ENCODE measurements at regions not wholly inside any gene's neighbourhood (a gene's known extent, or its start where the extent isn't known, plus 50 kb on each side); places are given as distances from the start of the nearest gene placed in this dataset.

- POLR2A ChIA-PET: no interaction called here
- H3K4me3 ChIP-seq (ENCODE audit: low read depth, low read length): no peak overlapping the region
- H3K4me1 ChIP-seq (ENCODE audit: control insufficient read depth, insufficient read depth, low read length): no peaks in the 10 kb centered on the region
- CTCF ChIA-PET: interaction anchor here (0.7 kb wide), 1 partner anchor 130 kb away, joined by 3 read pairs; no protein-coding TSS in a partner anchor
- no peaks in the 10 kb centered on the region for H3K9me3 ChIP-seq (ENCODE audit: control insufficient read depth, insufficient read depth, low read depth, low read length)
- no peak overlapping the region for H3K27ac ChIP-seq (ENCODE audit: extremely low read depth, low read depth, low read length)
- H3K36me3 ChIP-seq (ENCODE audit: control insufficient read depth in 2 of 2, insufficient read depth in 1 of 2, low read length in 2 of 2): no peaks in the 10 kb centered on the region
- TF ChIP-seq MYNN (tag by site-specific recombination; IDR thresholded peaks at IDR 0.05; ENCODE audit: borderline replicate concordance) (no peak), ZNF623 (tag by site-specific recombination; IDR thresholded peaks at IDR 0.05) (no peak)
Observed at GRCh38 chrX:85499400-85499799, 119.9 kb upstream of the POF1B start.

- no peaks in the 10 kb centered on the region for H3K36me3 ChIP-seq (ENCODE audit: control insufficient read depth in 2 of 2, insufficient read depth in 1 of 2, low read length in 2 of 2)
- ChIA-PET POLR2A (no interaction called here), CTCF (no interaction called here)
- no peak overlapping the region for H3K4me3 ChIP-seq (ENCODE audit: low read depth, low read length)
- H3K4me1 ChIP-seq (ENCODE audit: control insufficient read depth, insufficient read depth, low read length): no peaks in the 10 kb centered on the region
- no peak overlapping the region for H3K27ac ChIP-seq (ENCODE audit: extremely low read depth, low read depth, low read length)
- no peak for TF ChIP-seq KLF7 (tag by site-specific recombination; IDR thresholded peaks at IDR 0.05; ENCODE audit: borderline replicate concordance)
- TF ChIP-seq ZNF544 (tag by site-specific recombination; IDR thresholded peaks at IDR 0.05): no peak
- TF ChIP-seq AEBP2 (tag by site-specific recombination; IDR thresholded peaks at IDR 0.05; ENCODE audit: borderline replicate concordance): no peak
- TF ChIP-seq ZNF585B (tag by site-specific recombination; IDR thresholded peaks at IDR 0.05): no peak
- TF ChIP-seq ZNF23 (tag by site-specific recombination; IDR thresholded peaks at IDR 0.05; ENCODE audit: borderline replicate concordance): no peak
- no peak for TF ChIP-seq MEIS1 (CRISPR knock-in tag; IDR thresholded peaks at IDR 0.05; ENCODE audit: borderline replicate concordance)
- TF ChIP-seq ZNF555 (tag by site-specific recombination; conservative IDR thresholded peaks at IDR 0.05): no peak
- no peak for TF ChIP-seq ZNF529 (tag by site-specific recombination; IDR thresholded peaks at IDR 0.05; ENCODE audit: insufficient replicate concordance)
- no peak for TF ChIP-seq ZNF148 (tag by site-specific recombination; IDR thresholded peaks at IDR 0.05; ENCODE audit: borderline replicate concordance)
- TF ChIP-seq ZNF169 (tag by site-specific recombination; IDR thresholded peaks at IDR 0.05): no peak
- TF ChIP-seq ZNF221 (tag by site-specific recombination; IDR thresholded peaks at IDR 0.05; ENCODE audit: borderline replicate concordance): no peak
- TF ChIP-seq GFI1B (tag by site-specific recombination; IDR thresholded peaks at IDR 0.05): no peak
- no peak for TF ChIP-seq IKZF3 (tag by site-specific recombination; IDR thresholded peaks at IDR 0.05)
- TF ChIP-seq MYNN (tag by site-specific recombination; IDR thresholded peaks at IDR 0.05; ENCODE audit: borderline replicate concordance): no peak
- TF ChIP-seq ZNF548 (tag by site-specific recombination; IDR thresholded peaks at IDR 0.05): no peak
- no peak for TF ChIP-seq ZNF561 (tag by site-specific recombination; IDR thresholded peaks at IDR 0.05; ENCODE audit: borderline replicate concordance)
- TF ChIP-seq BCL11B (tag by site-specific recombination; IDR thresholded peaks at IDR 0.05; ENCODE audit: low read depth): no peak
- TF ChIP-seq PRDM10 (tag by site-specific recombination; IDR thresholded peaks at IDR 0.05): no peak
- H3K9me3 ChIP-seq (ENCODE audit: control insufficient read depth, insufficient read depth, low read depth, low read length): no peaks in the 10 kb centered on the region
Observed at GRCh38 chrX:85493821-85494220, 114.4 kb upstream of the POF1B start.
